DND-41 (cell line): ENCODE measurements at regions not wholly inside any gene's neighbourhood (a gene's known extent, or its start where the extent isn't known, plus 50 kb on each side); places are given as distances from the start of the nearest gene placed in this dataset.

ENCODE experiments used
- ATAC-seq: fragments of 200-7000 bp; cut with Tn5 transposase; 3 replicates; pipeline ENCODE4 v1.9.1; 2021; ENCODE audit warnings: low read depth; ENCODE audit not compliant: insufficient read depth
- DNase-seq: peaks from one replicate; pipeline ENCODE4 v3.0.0-alpha.2; 2020
- H2AFZ ChIP-seq: 2 replicates; pipeline ENCODE4 v1.6.0; 2012; ENCODE audit warnings: low read depth, low read length
- H3K27ac ChIP-seq: 2 replicates; pipeline ENCODE4 v1.5.1; 2012; ENCODE audit warnings: low read length, inconsistent platforms
- H3K27me3 ChIP-seq: fragments of 200-600 bp; sonication (generic); 2 replicates; pipeline ENCODE4 v1.6.0; 2012; ENCODE audit warnings: low read length, mild to moderate bottlenecking, inconsistent platforms; ENCODE audit not compliant: insufficient read depth, poor library complexity
- H3K36me3 ChIP-seq: 2 replicates; pipeline ENCODE4 v1.5.1; 2012; ENCODE audit warnings: low read length, inconsistent platforms; ENCODE audit not compliant: insufficient read depth
- H3K4me1 ChIP-seq: 2 replicates; pipeline ENCODE4 v1.5.1; 2012; ENCODE audit warnings: mild to moderate bottlenecking, low read length; ENCODE audit not compliant: insufficient read depth
- H3K4me2 ChIP-seq: 2 replicates; pipeline ENCODE4 v1.6.0; 2012; ENCODE audit warnings: mild to moderate bottlenecking, moderate library complexity, low read length, inconsistent platforms; ENCODE audit not compliant: insufficient read depth
- H3K4me3 ChIP-seq, 2 experiments: fragments of 200-600 bp in 1 of 2; shearing (Covaris generic) in 1 of 2; 2 replicates each; pipeline ENCODE4 v1.5.1; 2012 to 2016; ENCODE audit warnings: inconsistent platforms in 2 of 2, low read length in 2 of 2, mild to moderate bottlenecking in 2 of 2, low read depth in 1 of 2, moderate library complexity in 1 of 2
- H3K79me2 ChIP-seq: 2 replicates; pipeline ENCODE4 v1.6.0; 2012; ENCODE audit warnings: low read length, inconsistent platforms; ENCODE audit not compliant: insufficient read depth
- H3K9ac ChIP-seq: 2 replicates; pipeline ENCODE4 v1.6.0; 2012; ENCODE audit warnings: low read depth, mild to moderate bottlenecking, inconsistent platforms, low read length, moderate library complexity
- H3K9me3 ChIP-seq: 2 replicates; pipeline ENCODE4 v1.5.1; 2012; ENCODE audit warnings: low read length, moderate library complexity, mild to moderate bottlenecking, inconsistent platforms; ENCODE audit not compliant: insufficient read depth, severe bottlenecking
- H4K20me1 ChIP-seq: 2 replicates; pipeline ENCODE4 v1.6.0; 2012; ENCODE audit warnings: low read length; ENCODE audit not compliant: insufficient read depth
- CTCF ChIP-seq: IDR thresholded peaks from 2 replicates; pipeline ENCODE4 v1.5.1; 2012; ENCODE audit warnings: borderline replicate concordance, low read length, moderate library complexity, mild to moderate bottlenecking; ENCODE audit not compliant: poor library complexity, severe bottlenecking; ENCODE audit errors: extremely low read depth
- EZH2 ChIP-seq: IDR thresholded peaks from 3 replicates; pipeline ENCODE4 v1.6.1; 2012; ENCODE audit warnings: borderline replicate concordance, low read depth, mild to moderate bottlenecking, moderate library complexity, low read length, inconsistent platforms; ENCODE audit not compliant: severe bottlenecking

- Histone ChIP-seq H3K4me3 (no peak overlapping the region), H3K9ac (no peak overlapping the region), H3K79me2 (no peaks in the 10 kb centered on the region), H3K27ac (no peak overlapping the region), H3K4me1 (no peaks in the 10 kb centered on the region), H4K20me1 (no peaks in the 10 kb centered on the region), H3K9me3 (peaks cover 5% of the 10 kb centered on the region), H2AFZ (no peak overlapping the region), H3K27me3 (no peaks in the 10 kb centered on the region), H3K36me3 (no peaks in the 10 kb centered on the region), H3K4me2 (no peak overlapping the region)
- DNase-seq: no peak
- no peak for TF ChIP-seq EZH2
- no peak for TF ChIP-seq CTCF
- no peak for ATAC-seq
These were observed 263.7 kb downstream of the PTPRU start for GRCh38 chr1:29500041-29500440.

DNA sequence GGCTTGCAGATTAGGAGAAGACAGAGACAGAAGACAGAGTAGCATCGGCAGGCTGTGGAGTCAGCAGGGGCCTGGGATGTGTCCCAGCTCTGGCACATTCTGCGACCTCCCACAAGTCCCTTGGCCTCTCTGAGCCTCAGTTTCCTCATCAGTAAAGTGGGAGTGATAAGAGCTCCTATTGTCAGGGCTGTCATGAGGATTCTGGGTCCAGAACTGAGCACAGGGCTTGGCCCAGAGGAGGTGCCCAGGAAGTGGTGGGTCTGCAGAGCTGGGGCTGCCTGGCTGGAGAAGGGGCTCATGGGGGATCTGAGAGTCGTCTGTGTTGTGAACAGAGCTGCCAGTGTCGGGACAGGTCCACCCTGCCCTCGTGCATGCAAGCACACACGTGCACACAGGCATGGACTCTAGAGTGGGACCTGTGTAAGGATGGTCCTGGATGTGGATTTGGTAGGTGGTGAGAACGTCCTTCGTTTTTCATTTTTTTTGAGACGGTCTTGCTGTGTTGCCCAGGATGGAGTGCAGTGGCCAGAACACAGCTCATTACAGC, 262.9 kb downstream of the PTPRU start:
- H3K27ac ChIP-seq: no peak overlapping the region

GRCh38 chr1:29498126-29499103, 262.1 kb downstream of the PTPRU start:
- Histone ChIP-seq H3K4me1 (no peaks in the 10 kb centered on the region), H3K4me3 (no peak overlapping the region), H3K9me3 (peaks cover 5% of the 10 kb centered on the region), H3K9ac (no peak overlapping the region), H3K27ac (no peak overlapping the region), H4K20me1 (no peaks in the 10 kb centered on the region), H3K4me2 (no peak overlapping the region), H3K79me2 (no peaks in the 10 kb centered on the region), H3K27me3 (no peaks in the 10 kb centered on the region), H2AFZ (no peak overlapping the region), H3K36me3 (no peaks in the 10 kb centered on the region)
- no peak for TF ChIP-seq CTCF
- no peak for TF ChIP-seq EZH2
- DNase-seq (no peak), ATAC-seq (no peak)

More for the DNA sequence above, 262.9 kb downstream of the PTPRU start:
- Histone ChIP-seq H3K27me3 (no peaks in the 10 kb centered on the region), H3K4me3 (no peak overlapping the region), H3K9me3 (peaks cover 5% of the 10 kb centered on the region), H3K9ac (no peak overlapping the region), H3K4me2 (no peak overlapping the region), H3K36me3 (no peaks in the 10 kb centered on the region), H4K20me1 (no peaks in the 10 kb centered on the region), H3K4me1 (no peaks in the 10 kb centered on the region), H3K79me2 (no peaks in the 10 kb centered on the region), H2AFZ (no peak overlapping the region)
- TF ChIP-seq EZH2 (no peak), CTCF (no peak)
- ATAC-seq: no peak
- no peak for DNase-seq
